ENCODE measurements at regions not wholly inside any gene's neighbourhood (a gene's known extent, or its start where the extent isn't known, plus 50 kb on each side); places are given as distances from the start of the nearest gene placed in this dataset.

DNA sequence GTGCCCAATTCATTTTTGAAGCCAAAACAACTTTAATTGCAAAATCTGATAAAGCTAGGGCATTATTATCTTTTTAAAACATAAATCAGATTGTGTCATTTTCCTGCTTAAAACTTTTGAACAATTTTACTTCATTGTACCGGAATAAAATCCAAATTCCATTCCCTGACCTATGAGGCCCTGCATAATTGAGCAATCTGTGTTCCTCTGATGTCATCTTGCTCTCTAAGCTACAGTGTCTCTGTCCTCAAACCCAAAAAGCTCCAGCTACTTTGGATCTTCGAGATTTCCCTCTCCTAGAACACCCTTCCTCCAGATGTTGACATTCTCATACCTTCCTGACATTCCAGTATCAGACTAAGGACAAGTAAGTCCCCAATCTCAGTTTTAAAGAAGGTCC is 395.9 kb downstream of the LRATD1 start:
- intact Hi-C loops (cut with DNase I) = no loop called here
- H3K27ac ChIP-seq = no peak overlapping the region
- H3K27me3 ChIP-seq = no peaks in the 10 kb centered on the region
- H3K9me3 ChIP-seq = no peaks in the 10 kb centered on the region
- H3K4me3 ChIP-seq = no peak overlapping the region
- ATAC-seq (no peak), DNase-seq (no peak)
- 38 to 53% methylated on average over 2 of the region's 2 CpGs for WGBS, 2 donors
- H3K36me3 ChIP-seq (replicated peaks in 1 of 2; ENCODE audit: insufficient read depth in 1 of 2, low read depth in 2 of 2) = no peaks in the 10 kb centered on the region
- no peaks in the 10 kb centered on the region for H3K4me1 ChIP-seq
- TF ChIP-seq, protein P1, sequence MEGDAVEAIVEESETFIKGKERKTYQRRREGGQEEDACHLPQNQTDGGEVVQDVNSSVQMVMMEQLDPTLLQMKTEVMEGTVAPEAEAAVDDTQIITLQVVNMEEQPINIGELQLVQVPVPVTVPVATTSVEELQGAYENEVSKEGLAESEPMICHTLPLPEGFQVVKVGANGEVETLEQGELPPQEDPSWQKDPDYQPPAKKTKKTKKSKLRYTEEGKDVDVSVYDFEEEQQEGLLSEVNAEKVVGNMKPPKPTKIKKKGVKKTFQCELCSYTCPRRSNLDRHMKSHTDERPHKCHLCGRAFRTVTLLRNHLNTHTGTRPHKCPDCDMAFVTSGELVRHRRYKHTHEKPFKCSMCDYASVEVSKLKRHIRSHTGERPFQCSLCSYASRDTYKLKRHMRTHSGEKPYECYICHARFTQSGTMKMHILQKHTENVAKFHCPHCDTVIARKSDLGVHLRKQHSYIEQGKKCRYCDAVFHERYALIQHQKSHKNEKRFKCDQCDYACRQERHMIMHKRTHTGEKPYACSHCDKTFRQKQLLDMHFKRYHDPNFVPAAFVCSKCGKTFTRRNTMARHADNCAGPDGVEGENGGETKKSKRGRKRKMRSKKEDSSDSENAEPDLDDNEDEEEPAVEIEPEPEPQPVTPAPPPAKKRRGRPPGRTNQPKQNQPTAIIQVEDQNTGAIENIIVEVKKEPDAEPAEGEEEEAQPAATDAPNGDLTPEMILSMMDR (IDR thresholded peaks at IDR 0.05) = no peak
- no peak for TF ChIP-seq POLR2A (IDR thresholded peaks at IDR 0.05)

DNA sequence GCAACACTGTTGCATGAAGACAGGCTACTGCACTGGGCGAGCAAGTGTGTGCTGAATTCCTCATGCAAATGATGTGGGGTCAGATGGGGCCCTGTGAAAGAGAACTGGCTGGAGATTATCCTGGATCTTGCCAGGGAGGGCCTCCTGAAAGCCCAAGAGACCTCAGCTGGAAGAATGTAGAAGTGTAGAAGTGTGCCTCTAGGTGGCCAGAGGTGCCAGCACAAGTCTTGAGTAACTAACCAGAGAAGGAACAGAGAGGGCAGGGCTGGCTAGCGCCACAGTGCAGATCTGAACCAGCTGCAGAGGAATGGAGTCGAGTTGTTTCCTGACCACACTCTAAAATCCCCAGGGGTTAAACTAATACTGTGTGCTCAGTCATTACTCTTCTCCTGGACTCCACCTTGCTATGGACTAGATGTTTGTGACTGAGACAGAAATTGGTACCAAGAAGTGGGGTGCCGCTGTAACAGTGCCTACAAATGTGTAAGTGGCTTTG is 399.3 kb downstream of the LRATD1 start:
- TF ChIP-seq, protein P1 (IDR thresholded peaks at IDR 0.05) = no peak
- no peak for TF ChIP-seq POLR2A (IDR thresholded peaks at IDR 0.05)
- no peak overlapping the region for H3K4me3 ChIP-seq
- H3K36me3 ChIP-seq (replicated peaks in 1 of 2; ENCODE audit: insufficient read depth in 1 of 2, low read depth in 2 of 2) = no peaks in the 10 kb centered on the region
- DNase-seq = no peak
- intact Hi-C loops (cut with DNase I) = no loop called here
- H3K27me3 ChIP-seq = no peaks in the 10 kb centered on the region
- 72 to 78% methylated on average over 4 of the region's 4 CpGs for WGBS, 2 donors
- H3K9me3 ChIP-seq = no peaks in the 10 kb centered on the region
- no peak overlapping the region for H3K27ac ChIP-seq
- no peaks in the 10 kb centered on the region for H3K4me1 ChIP-seq
- no peak for ATAC-seq

GRCh38 chr2:15034246-15034645 is 401.7 kb downstream of the LRATD1 start:
- DNase-seq (no peak), ATAC-seq (no peak)
- no peaks in the 10 kb centered on the region for H3K4me1 ChIP-seq
- TF ChIP-seq, protein P1 (IDR thresholded peaks at IDR 0.05) = no peak
- TF ChIP-seq POLR2A (IDR thresholded peaks at IDR 0.05) = no peak
- H3K4me3 ChIP-seq = no peak overlapping the region
- no peaks in the 10 kb centered on the region for H3K9me3 ChIP-seq
- H3K27ac ChIP-seq = no peak overlapping the region
- no peaks in the 10 kb centered on the region for H3K27me3 ChIP-seq
- no peaks in the 10 kb centered on the region for H3K36me3 ChIP-seq (replicated peaks in 1 of 2; ENCODE audit: insufficient read depth in 1 of 2, low read depth in 2 of 2)
- 41 to 57% methylated on average over 2 of the region's 2 CpGs for WGBS, 2 donors
- intact Hi-C loops (cut with DNase I) = no loop called here

- no peaks in the 10 kb centered on the region for H3K4me1 ChIP-seq
- H3K36me3 ChIP-seq (replicated peaks in 1 of 2; ENCODE audit: insufficient read depth in 1 of 2, low read depth in 2 of 2) = no peaks in the 10 kb centered on the region
- no peak overlapping the region for H3K4me3 ChIP-seq
- no peak for DNase-seq
- no peak for ATAC-seq
- no peaks in the 10 kb centered on the region for H3K27me3 ChIP-seq
- no peaks in the 10 kb centered on the region for H3K9me3 ChIP-seq
- WGBS, 2 donors = 34 to 37% methylated on average over 2 of the region's 2 CpGs
- intact Hi-C loops (cut with DNase I) = no loop called here
- H3K27ac ChIP-seq = no peak overlapping the region
- TF ChIP-seq, protein P1 (IDR thresholded peaks at IDR 0.05) = no peak
- no peak for TF ChIP-seq POLR2A (IDR thresholded peaks at IDR 0.05)
Measured at GRCh38 chr2:15034860-15035259, 402.3 kb downstream of the LRATD1 start.
